ENCODE measurements at regions not wholly inside any gene's neighbourhood (a gene's known extent, or its start where the extent isn't known, plus 50 kb on each side); places are given as distances from the start of the nearest gene placed in this dataset.

GRCh38 chr5:30600892-30601291, 592.6 kb upstream of the CDH6 start:
- TF ChIP-seq CTCF (IDR thresholded peaks at IDR 0.05) (no peak), POLR2A (IDR thresholded peaks at IDR 0.05) (no peak)

All from body of pancreas (tissue), 4 donors.